HCT116 (cell line): ENCODE measurements at regions not wholly inside any gene's neighbourhood (a gene's known extent, or its start where the extent isn't known, plus 50 kb on each side); places are given as distances from the start of the nearest gene placed in this dataset.

Experiments used
- ATAC-seq: fragments of 200-7000 bp; cut with Tn5 transposase; 2 replicates; pipeline ENCODE4 v1.9.1; 2020; ENCODE audit warnings: mild to moderate bottlenecking, moderate library complexity
- BruUV-seq: library from RNA; stranded (reverse); fragments of 400-500 nt; replicated peaks from 2 replicates; lab custom pipeline; 2021; lab: Mats Ljungman, UMichigan
- CTCF ChIA-PET: fragments of 300-600 bp; sonication (Branson Sonifier 250); formaldehyde crosslinking; loops from one replicate; lab custom pipeline; 2021; ENCODE audit warnings: antibody characterized with exemption; lab: Charles Lee
- POLR2A ChIA-PET: fragments of 300-600, 350-600 bp; sonication (Branson Sonifier 250); formaldehyde crosslinking; loops from one replicate; lab custom pipeline; 2021; ENCODE audit warnings: antibody characterized with exemption; lab: Charles Lee
- RAD21 ChIA-PET, 2 experiments: fragments of 300-600 bp; sonication (Branson Sonifier 250); formaldehyde crosslinking; loops; one replicate each; lab custom pipeline; 2023; ENCODE audit warnings: low total read pairs in 2 of 2; ENCODE audit not compliant: uncharacterized antibody in 2 of 2, unreplicated experiment in 2 of 2, low non-redundant PET in 1 of 2; lab: Charles Lee
- DNase-seq: peaks from one replicate; pipeline ENCODE4 v3.0.0-alpha.2; 2010; ENCODE audit warnings: low read depth, low spot score
- H2AFZ ChIP-seq: fragments of 200-600 bp; shearing (Covaris generic), sonication (generic); 2 replicates; pipeline ENCODE4 v1.6.1; 2017; ENCODE audit warnings: low read depth, mixed run types, mixed read lengths, antibody characterized with exemption, low read length; ENCODE audit not compliant: poor library complexity, severe bottlenecking
- H3K27ac ChIP-seq: 2 replicates; pipeline ENCODE4 v1.5.1; 2012; ENCODE audit warnings: low read depth, low read length
- H3K27me3 ChIP-seq: fragments of 200-600 bp; sonication (generic); 2 replicates; pipeline ENCODE4 v1.6.1; 2016; ENCODE audit warnings: mixed run types, low read length, mixed read lengths; ENCODE audit not compliant: insufficient read depth
- H3K36me3 ChIP-seq, 2 experiments: fragments of 200-500 bp in 1 of 2; fragments of 200-600 bp in 1 of 2; sonication (Bioruptor generic) in 1 of 2; sonication (generic) in 1 of 2; 2 replicates each; pipeline versions ENCODE4 v1.5.1 to v1.6.1; 2014 to 2016; ENCODE audit warnings: low read length in 2 of 2, inconsistent platforms in 1 of 2, mixed read lengths in 1 of 2, mixed run types in 1 of 2; ENCODE audit not compliant: insufficient read depth in 2 of 2, control insufficient read depth in 1 of 2
- H3K4me1 ChIP-seq, 2 experiments: fragments of 200-600 bp in 1 of 2; sonication (generic) in 1 of 2; 2 replicates each; pipeline versions ENCODE4 v1.5.1 to v1.6.1; 2012 to 2017; ENCODE audit warnings: low read length in 2 of 2, inconsistent platforms in 1 of 2, mild to moderate bottlenecking in 1 of 2, mixed read lengths in 1 of 2, mixed run types in 1 of 2, moderate library complexity in 1 of 2; ENCODE audit not compliant: insufficient read depth in 2 of 2, control insufficient read depth in 1 of 2
- H3K4me2 ChIP-seq: fragments of 200-600 bp; sonication (generic); 2 replicates; pipeline ENCODE4 v1.6.1; 2017; ENCODE audit warnings: mixed run types, low read length, mixed read lengths
- H3K4me3 ChIP-seq, 2 experiments: fragments of 200-600 bp in 1 of 2; sonication (generic) in 1 of 2; replicated peaks in 1 of 2; 2 replicates each; pipeline ENCODE4 v1.5.1; 2011 to 2016; ENCODE audit warnings: low read length in 2 of 2, control low read depth in 1 of 2, low read depth in 1 of 2, mild to moderate bottlenecking in 1 of 2, mixed read lengths in 1 of 2, mixed run types in 1 of 2
- H3K79me2 ChIP-seq: fragments of 200-600 bp; sonication (generic); 2 replicates; pipeline ENCODE4 v1.6.1; 2017; ENCODE audit warnings: mild to moderate bottlenecking, mixed run types, low read length, moderate library complexity, mixed read lengths; ENCODE audit not compliant: insufficient read depth
- H3K9ac ChIP-seq: fragments of 200-600 bp; sonication (generic); 2 replicates; pipeline ENCODE4 v1.6.1; 2016; ENCODE audit warnings: low read length, mixed read lengths
- H3K9me2 ChIP-seq: fragments of 200-600 bp; sonication (generic), shearing (Covaris generic); 2 replicates; pipeline ENCODE4 v1.6.1; 2017; ENCODE audit warnings: mixed run types, mild to moderate bottlenecking, moderate library complexity; ENCODE audit not compliant: insufficient read depth
- H3K9me3 ChIP-seq, 2 experiments: fragments of 200-500 bp in 1 of 2; fragments of 200-600 bp in 1 of 2; sonication (Bioruptor generic) in 1 of 2; sonication (generic) in 1 of 2; 2 replicates each; pipeline ENCODE4 v1.6.1; 2014 to 2017; ENCODE audit warnings: low read length in 2 of 2, mixed read lengths in 2 of 2, inconsistent platforms in 1 of 2, low read depth in 1 of 2, mild to moderate bottlenecking in 1 of 2, mixed run types in 1 of 2, moderate library complexity in 1 of 2; ENCODE audit not compliant: control insufficient read depth in 1 of 2, insufficient read depth in 1 of 2
- H4K20me1 ChIP-seq: fragments of 200-600 bp; sonication (generic), shearing (Covaris generic); 2 replicates; pipeline ENCODE4 v1.6.1; 2017; ENCODE audit warnings: mixed run types, mild to moderate bottlenecking, moderate library complexity; ENCODE audit not compliant: insufficient read depth
- CEBPB ChIP-seq: IDR thresholded peaks from 2 replicates; pipeline ENCODE4 v1.6.1; 2012; ENCODE audit warnings: low read depth
- EGR1 ChIP-seq: IDR thresholded peaks from 2 replicates; pipeline ENCODE4 v1.6.1; 2012; ENCODE audit warnings: low read depth
- EZH2phosphoT487 ChIP-seq: fragments of 200-600 bp; IDR thresholded peaks from 2 replicates; pipeline ENCODE4 v1.6.1; 2018; ENCODE audit warnings: antibody characterized with exemption, borderline replicate concordance
- FOSL1 ChIP-seq: IDR thresholded peaks from 2 replicates; pipeline ENCODE4 v1.6.1; 2012; ENCODE audit warnings: low read depth
- SP1 ChIP-seq: IDR thresholded peaks from 2 replicates; pipeline ENCODE4 v1.6.1; 2012; ENCODE audit warnings: low read depth
- YY1 ChIP-seq: IDR thresholded peaks from 2 replicates; pipeline ENCODE4 v1.6.1; 2011; ENCODE audit warnings: low read length, low read depth, moderate library complexity, mild to moderate bottlenecking; ENCODE audit not compliant: insufficient replicate concordance; ENCODE audit errors: extremely low read depth
- ZBTB33 ChIP-seq: IDR thresholded peaks from 2 replicates; pipeline ENCODE4 v1.6.1; 2011; ENCODE audit warnings: mild to moderate bottlenecking, low read length, moderate library complexity; ENCODE audit not compliant: insufficient replicate concordance; ENCODE audit errors: extremely low read depth
- ZFX ChIP-seq: fragments of 450-650 bp; IDR thresholded peaks from 2 replicates; pipeline ENCODE4 v1.6.1; 2017
- intact Hi-C: fragments of 100-400 bp; cut with micrococcal nuclease; formaldehyde crosslinking; loops from 2 replicates; pipeline ENCODE4 v1.10.0; 2022
- TF ChIP-seq, protein P1 (sequence below): IDR thresholded peaks from 2 replicates; pipeline ENCODE4 v1.6.1; 2012; ENCODE audit warnings: low read depth

- Histone ChIP-seq H3K9me2 (no peaks in the 10 kb centered on the region), H3K9ac (no peak overlapping the region), H4K20me1 (no peaks in the 10 kb centered on the region), H3K4me3 (no peak overlapping the region), H3K36me3 (no peaks in the 10 kb centered on the region), H3K27me3 (no peaks in the 10 kb centered on the region), H3K4me1 (no peaks in the 10 kb centered on the region)
- no peak for ATAC-seq
- no peak for DNase-seq
- TF ChIP-seq EGR1 (no peak), YY1 (no peak), ZFX (no peak), ZBTB33 (no peak), FOSL1 (no peak)
- TF ChIP-seq, all 23 proteins: peak for 0
- H3K9me3 ChIP-seq: no peaks in the 10 kb centered on the region
- ChIA-PET RAD21 (no interaction called here), POLR2A (no interaction called here), CTCF (no interaction called here)
- no peak overlapping the region for H3K4me2 ChIP-seq
- BruUV-seq: no TSS peak
- H3K27ac ChIP-seq: no peak overlapping the region
- no peak overlapping the region for H2AFZ ChIP-seq
- no peaks in the 10 kb centered on the region for H3K79me2 ChIP-seq
- intact Hi-C loops: no loop called here
These were observed 327.0 kb upstream of the HS6ST1 start for GRCh38 chr2:128645631-128646030.

DNA sequence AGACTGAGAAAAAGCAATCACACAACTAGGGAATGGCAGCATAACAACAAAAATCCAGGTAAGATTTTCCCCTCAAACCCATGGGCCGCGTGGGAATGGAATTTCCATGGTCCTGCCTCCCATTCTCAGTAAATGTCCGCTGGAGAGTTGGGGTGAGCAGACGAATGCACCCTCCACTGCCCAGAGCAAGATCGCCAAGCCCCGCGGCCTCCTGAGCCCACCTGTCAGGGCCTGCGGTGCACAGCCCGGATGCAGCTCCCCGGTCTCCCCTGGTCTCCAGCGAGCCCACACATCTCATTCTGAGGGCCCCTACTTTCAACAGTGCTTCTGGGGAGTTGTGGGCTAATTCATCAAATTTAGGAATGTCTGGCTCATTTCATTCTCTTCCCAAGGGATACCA lies 327.4 kb upstream of the HS6ST1 start:
- TF ChIP-seq SP1 (no peak), YY1 (no peak), EZH2phosphoT487 (no peak), CEBPB (no peak)
- TF ChIP-seq, protein P1, sequence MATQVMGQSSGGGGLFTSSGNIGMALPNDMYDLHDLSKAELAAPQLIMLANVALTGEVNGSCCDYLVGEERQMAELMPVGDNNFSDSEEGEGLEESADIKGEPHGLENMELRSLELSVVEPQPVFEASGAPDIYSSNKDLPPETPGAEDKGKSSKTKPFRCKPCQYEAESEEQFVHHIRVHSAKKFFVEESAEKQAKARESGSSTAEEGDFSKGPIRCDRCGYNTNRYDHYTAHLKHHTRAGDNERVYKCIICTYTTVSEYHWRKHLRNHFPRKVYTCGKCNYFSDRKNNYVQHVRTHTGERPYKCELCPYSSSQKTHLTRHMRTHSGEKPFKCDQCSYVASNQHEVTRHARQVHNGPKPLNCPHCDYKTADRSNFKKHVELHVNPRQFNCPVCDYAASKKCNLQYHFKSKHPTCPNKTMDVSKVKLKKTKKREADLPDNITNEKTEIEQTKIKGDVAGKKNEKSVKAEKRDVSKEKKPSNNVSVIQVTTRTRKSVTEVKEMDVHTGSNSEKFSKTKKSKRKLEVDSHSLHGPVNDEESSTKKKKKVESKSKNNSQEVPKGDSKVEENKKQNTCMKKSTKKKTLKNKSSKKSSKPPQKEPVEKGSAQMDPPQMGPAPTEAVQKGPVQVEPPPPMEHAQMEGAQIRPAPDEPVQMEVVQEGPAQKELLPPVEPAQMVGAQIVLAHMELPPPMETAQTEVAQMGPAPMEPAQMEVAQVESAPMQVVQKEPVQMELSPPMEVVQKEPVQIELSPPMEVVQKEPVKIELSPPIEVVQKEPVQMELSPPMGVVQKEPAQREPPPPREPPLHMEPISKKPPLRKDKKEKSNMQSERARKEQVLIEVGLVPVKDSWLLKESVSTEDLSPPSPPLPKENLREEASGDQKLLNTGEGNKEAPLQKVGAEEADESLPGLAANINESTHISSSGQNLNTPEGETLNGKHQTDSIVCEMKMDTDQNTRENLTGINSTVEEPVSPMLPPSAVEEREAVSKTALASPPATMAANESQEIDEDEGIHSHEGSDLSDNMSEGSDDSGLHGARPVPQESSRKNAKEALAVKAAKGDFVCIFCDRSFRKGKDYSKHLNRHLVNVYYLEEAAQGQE: no peak
- H3K4me3 ChIP-seq: no peak overlapping the region
- intact Hi-C loops: no loop called here
- BruUV-seq: no TSS peak
- H3K9ac ChIP-seq: no peak overlapping the region
- POLR2A ChIA-PET: no interaction called here
- no peaks in the 10 kb centered on the region for H3K36me3 ChIP-seq
- no peak overlapping the region for H3K4me2 ChIP-seq
- no peak overlapping the region for H2AFZ ChIP-seq
- RAD21 ChIA-PET: no interaction called here
- no peak overlapping the region for H3K27ac ChIP-seq
- DNase-seq (no peak), ATAC-seq (no peak)
- no peaks in the 10 kb centered on the region for H3K9me3 ChIP-seq
- CTCF ChIA-PET: no interaction called here
- H4K20me1 ChIP-seq: no peaks in the 10 kb centered on the region
- H3K79me2 ChIP-seq: no peaks in the 10 kb centered on the region
- no peaks in the 10 kb centered on the region for H3K9me2 ChIP-seq
- no peaks in the 10 kb centered on the region for H3K4me1 ChIP-seq
- H3K27me3 ChIP-seq: peaks cover 2% of the 10 kb centered on the region; the same call in 1 of the 2 replicates
